ENCODE measurements at regions not wholly inside any gene's neighbourhood (a gene's known extent, or its start where the extent isn't known, plus 50 kb on each side); places are given as distances from the start of the nearest gene placed in this dataset.

GRCh38 chr1:25018943-25019336, 88.9 kb upstream of the RUNX3 start:
- Histone ChIP-seq H3K4me3 (no peak overlapping the region), H3K4me1 (peaks cover 7 to 16% (median 14%) of the 10 kb centered on the region in 4 donors), H3K27ac (replicated peaks in 1 of 4) (no peak overlapping the region), H3K36me3 (no peaks in the 10 kb centered on the region), H3K27me3 (no peaks in the 10 kb centered on the region), H3K9me3 (no peaks in the 10 kb centered on the region)
- intact Hi-C loops (cut with DNase I), result no loop called here
- TF ChIP-seq CTCF (IDR thresholded peaks at IDR 0.05), result no peak
- no peak for TF ChIP-seq EP300 (IDR thresholded peaks at IDR 0.05)
- TF ChIP-seq POLR2AphosphoS5 (IDR thresholded peaks at IDR 0.05), result no peak
- TF ChIP-seq POLR2A (IDR thresholded peaks at IDR 0.05; ENCODE audit: low read depth), result no peak
- DNase-seq (ENCODE audit: extremely low spot score), result no peak
- 86% methylated on average over 5 of the region's 5 CpGs for WGBS

GRCh38 chr1:25018110-25018735, 88.1 kb upstream of the RUNX3 start:
- Histone ChIP-seq H3K27ac (replicated peaks in 1 of 4) (no peak overlapping the region), H3K4me1 (peaks cover 7 to 15% (median 14%) of the 10 kb centered on the region in 4 donors), H3K9me3 (no peaks in the 10 kb centered on the region), H3K4me3 (no peak overlapping the region), H3K27me3 (no peaks in the 10 kb centered on the region), H3K36me3 (no peaks in the 10 kb centered on the region)
- 69% methylated on average over 7 of the region's 7 CpGs for WGBS
- TF ChIP-seq CTCF (IDR thresholded peaks at IDR 0.05) (no peak), POLR2AphosphoS5 (IDR thresholded peaks at IDR 0.05) (no peak), POLR2A (IDR thresholded peaks at IDR 0.05; ENCODE audit: low read depth) (no peak)
- no peak for DNase-seq (ENCODE audit: extremely low spot score)
- intact Hi-C loops (cut with DNase I), result no loop called here

- no peak for TF ChIP-seq EP300 (IDR thresholded peaks at IDR 0.05)
- H3K9me3 ChIP-seq, result no peaks in the 10 kb centered on the region
- H3K4me1 ChIP-seq, result peaks cover 5 to 9% (median 8%) of the 10 kb centered on the region in 4 donors
- H3K27me3 ChIP-seq, result no peaks in the 10 kb centered on the region
- no peak overlapping the region for H3K4me3 ChIP-seq
- intact Hi-C loops (cut with DNase I), result no loop called here
- 68% methylated on average over 9 of the region's 11 CpGs for WGBS
- no peaks in the 10 kb centered on the region for H3K36me3 ChIP-seq
- DNase-seq (ENCODE audit: extremely low spot score), result no peak
- H3K27ac ChIP-seq (replicated peaks in 1 of 4), result no peak overlapping the region
Measured at GRCh38 chr1:25017436-25018109, 87.5 kb upstream of the RUNX3 start.

- DNase-seq (ENCODE audit: extremely low spot score), result no peak
- no peak overlapping the region for H3K4me3 ChIP-seq
- H3K36me3 ChIP-seq, result no peaks in the 10 kb centered on the region
- H3K9me3 ChIP-seq, result no peaks in the 10 kb centered on the region
- TF ChIP-seq CTCF (IDR thresholded peaks at IDR 0.05), result no peak
- no peak for TF ChIP-seq POLR2A (IDR thresholded peaks at IDR 0.05; ENCODE audit: low read depth)
- no peak for TF ChIP-seq POLR2AphosphoS5 (IDR thresholded peaks at IDR 0.05)
- 78% methylated on average over 14 of the region's 17 CpGs for WGBS
- no peak overlapping the region for H3K27ac ChIP-seq (replicated peaks in 1 of 4)
- intact Hi-C loops (cut with DNase I), result no loop called here
- H3K27me3 ChIP-seq, result peaks cover 0 to 18% (median 0%) of the 10 kb centered on the region in 4 donors
- no peaks in the 10 kb centered on the region for H3K4me1 ChIP-seq
Measured at GRCh38 chr1:25012966-25013962, 83.2 kb upstream of the RUNX3 start.
